SW 1271 (cell line): ENCODE measurements at regions not wholly inside any gene's neighbourhood (a gene's known extent, or its start where the extent isn't known, plus 50 kb on each side); places are given as distances from the start of the nearest gene placed in this dataset.
A peak's percentile ranks its signal among the peaks of the same experiment; 100 is the strongest.

Experiments
- DNase-seq, 2 experiments: peaks; one replicate each; lab custom pipeline; 2025; lab: John Stamatoyannopoulos, UW

DNA sequence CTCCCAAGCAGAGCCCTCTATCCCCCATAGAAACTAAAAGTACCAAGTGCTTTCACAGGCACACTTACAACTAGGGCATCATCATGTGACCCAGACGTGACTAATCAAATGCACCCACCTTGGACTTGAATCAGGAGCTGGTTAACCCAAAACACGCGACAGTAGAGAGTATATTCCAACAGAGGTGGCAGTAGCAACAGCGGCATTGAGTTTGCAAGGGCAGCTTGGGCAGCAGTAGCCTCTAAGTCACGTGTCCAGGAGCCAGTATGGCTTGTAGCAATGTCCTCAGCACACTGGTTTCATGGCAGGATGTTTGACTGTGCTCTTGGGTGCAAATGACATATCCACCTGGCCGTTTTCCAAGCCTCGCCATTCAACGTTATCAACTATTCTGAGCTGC lies 73.4 kb upstream of the DNAH5 start:
- no peak for DNase-seq

DNA sequence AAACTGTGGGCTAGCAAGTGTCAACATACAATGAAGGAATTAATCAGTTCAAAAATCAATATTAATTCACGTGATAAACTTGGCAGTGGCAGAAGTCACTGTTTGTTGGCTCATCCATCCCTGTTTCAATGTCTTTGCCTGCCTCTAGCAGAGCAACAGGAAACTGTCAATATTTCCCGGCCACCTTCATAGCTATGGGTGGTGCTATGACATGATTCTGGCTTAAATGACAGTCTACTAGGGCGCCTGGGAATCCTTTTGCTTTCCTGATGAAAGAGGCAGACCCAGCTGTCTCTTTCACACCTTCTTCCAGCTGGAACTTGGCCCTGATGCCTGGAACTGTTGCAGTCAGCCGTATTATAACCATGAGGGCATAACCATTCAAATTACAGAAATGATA lies 72.1 kb upstream of the DNAH5 start:
- DNase-seq, result no peak

DNA sequence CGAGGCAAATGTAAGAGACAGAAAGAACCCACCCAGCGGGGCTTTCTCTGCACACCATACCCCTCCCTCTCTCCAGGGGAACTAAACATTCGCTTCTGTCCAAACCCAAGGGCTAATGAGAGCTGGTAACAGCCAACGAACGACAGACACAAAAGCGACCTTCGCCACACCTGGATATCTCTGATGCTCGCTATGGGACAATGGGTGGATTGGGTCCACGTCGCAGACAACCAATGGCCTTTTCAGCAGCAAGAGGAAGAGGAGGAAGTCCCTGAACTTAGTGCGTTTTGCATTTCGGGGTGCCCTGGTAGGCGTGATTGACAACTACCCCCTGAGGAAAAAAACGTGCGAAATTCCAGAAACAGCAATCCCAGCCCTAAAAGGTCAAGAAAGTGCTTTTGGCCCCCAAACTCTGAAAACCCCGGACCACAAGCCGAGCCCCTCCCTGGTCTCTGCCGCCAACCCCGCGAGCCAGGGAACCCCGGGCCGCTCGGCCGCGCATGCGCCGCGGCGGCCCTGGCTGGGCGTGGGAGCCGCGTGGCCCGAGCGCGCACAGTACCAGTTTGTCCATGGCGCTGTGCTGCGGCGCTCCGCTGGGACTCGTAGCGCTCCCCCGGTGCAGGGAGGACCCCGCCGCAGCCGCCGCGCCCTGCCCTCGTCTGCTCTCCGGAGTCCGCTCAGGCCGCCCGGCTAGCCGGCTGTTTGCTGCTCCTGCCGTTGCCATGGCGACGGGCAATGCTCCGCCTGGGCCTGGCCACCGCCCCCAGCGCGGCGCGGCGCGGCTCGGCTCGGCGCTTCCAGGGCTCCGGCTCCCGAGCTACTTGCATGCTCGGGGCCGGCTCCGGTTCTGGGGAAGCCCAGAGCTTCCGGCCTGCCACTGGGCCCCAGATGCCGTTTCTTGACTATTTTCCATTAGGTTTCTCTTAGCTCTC lies 66.9 kb upstream of the DNAH5 start:
- peak; percentile 83 to 92 for DNase-seq

DNA sequence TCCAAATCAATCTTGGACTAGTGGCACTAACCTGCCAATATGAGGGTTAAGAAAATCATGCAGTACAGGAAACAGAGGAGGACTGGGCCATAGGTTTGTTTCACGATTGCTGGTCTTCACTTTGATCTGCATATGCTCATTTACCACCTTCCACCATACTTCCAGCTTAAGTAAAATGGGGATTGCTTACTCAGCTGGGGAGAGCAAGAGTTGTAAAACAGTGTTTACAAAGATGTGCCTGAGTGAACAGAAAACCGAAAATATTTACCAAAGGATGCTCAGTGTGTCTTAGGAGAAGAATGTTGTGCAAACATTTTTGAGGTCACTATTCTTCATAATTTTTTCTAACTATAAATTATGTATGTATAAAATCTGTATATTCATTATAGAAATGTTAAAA lies 65.1 kb upstream of the DNAH5 start:
- DNase-seq, result no peak

DNA sequence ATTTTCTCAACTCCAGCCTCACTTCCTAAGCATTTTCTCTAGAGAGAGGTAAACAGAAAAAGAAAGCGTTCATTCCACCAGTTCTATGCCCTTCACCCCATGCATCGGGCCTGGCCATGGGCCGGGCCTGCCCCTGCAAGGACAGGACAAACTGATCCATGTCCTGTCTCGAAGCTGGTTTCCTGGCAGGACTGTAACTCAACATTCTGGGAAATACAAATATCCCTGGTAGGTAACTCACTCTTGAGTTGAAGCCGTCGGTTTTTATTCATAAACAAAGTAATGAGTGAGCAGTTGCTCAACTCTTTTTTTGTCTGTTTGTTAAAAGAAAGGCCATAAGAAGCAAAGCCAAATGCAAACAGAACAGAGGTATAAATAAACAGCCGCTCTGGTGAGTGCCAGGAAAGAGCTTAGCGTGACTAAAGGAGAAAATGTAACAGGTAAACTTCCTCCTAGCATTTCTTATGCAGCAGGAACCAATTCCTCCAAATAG lies 64.4 kb upstream of the DNAH5 start:
- DNase-seq, result no peak

DNA sequence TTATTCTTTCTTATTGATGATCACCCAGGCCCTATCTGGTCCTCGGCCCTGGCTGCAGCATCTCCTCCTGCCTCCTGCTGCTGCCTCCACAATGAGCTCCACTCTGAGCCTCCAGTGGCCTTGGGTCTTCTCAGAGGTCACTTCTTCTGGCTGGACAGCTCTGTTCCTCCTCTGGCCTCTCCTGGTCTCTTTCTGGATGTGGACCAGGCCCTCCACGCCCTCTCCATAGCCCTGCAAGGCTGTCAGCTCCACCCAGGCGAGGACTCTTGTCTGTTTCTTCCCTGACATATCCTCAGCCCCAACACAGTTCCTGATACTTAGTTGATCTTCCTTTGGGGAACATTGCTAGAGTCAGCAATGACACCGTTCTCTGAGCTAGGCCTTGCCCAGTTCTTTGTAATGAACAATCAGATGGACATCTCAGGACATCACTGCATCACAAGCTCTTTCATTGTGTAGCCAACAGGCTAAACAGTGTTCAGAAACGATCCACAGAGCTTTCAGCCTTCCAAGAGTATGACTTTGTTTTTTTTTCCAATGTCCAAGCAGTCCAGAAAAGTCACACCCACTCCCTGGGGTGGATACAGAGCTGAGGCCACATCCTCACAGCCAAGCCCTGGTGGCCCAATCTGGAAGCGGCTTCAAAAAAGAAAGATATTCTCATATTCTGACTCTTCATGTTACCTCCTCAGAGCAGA lies 62.5 kb upstream of the DNAH5 start:
- no peak for DNase-seq

DNA sequence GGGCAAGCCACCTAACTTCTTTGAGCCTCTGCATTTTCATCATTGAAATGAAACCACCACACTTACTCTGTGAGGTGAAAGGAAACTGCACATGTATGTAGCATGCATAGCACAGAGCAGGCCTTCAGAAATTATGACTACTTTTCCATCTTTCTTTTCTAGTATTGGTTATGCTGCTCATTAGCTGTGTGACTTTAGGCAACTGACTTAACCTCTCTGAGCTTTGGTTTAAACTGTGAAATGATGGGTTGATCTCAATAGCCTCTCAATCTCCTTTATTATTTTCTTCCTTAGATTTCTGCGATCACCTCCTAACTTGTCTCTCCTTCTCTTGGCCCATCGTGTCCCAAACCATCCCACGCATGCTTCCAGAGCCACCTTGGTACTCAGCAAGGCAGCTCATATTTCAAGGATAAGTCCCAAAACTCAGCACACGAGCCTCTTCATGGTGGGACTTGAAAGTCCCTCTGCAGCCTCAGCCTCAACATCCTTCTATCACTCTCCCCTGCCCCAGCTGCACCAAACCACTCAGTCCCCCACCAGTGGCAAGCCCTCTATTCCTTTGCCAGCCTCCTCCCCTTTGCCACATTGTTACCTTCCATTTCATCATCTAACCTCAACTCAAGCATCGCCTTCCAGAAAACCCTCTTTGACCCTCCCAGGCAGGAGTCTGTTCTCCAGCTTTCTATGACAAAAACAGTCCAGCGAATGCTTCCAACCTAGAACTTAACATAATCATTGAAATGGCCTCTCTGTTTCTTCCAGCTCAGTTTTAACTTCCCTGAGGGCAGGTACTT lies 60.3 kb upstream of the DNAH5 start:
- DNase-seq, result no peak

DNA sequence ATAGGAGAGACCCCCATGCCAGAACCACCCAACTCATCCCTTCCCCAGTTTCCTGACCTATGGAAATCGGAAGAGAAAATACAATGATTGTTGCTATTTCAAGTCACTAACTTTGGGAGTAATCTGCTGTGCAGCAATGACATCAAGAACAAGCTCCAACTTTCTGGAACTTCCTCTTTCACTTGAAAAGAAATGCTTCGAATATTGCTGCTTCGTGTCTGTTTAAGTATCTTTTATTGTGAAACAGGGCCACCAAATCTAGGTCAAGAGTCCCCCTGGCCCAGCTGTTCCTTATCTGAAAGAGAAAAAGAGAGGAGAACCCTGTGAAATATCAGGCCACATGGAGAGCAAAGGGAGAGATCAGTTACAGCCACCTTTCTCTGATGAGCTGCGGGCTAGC lies 59.4 kb upstream of the DNAH5 start:
- no peak for DNase-seq

DNA sequence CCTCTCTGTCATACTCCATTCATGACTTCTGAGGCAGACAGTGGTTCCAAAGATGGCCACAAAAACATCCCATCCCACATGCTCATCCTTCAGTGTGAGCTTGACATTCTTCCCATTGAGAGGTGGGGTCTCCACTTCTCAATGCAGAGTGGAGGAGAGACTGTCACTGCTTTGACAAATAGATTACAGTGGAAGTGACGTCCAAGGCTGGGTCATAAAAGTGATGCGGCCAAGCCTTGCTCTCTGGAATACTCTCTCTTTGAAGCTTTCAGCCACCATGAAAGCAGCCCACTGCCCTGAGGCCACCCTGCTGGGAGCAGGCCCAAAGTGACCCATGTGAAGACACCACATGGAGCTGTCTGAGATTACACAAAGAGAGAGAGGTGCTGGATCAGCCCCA lies 59.0 kb upstream of the DNAH5 start:
- no peak for DNase-seq

DNA sequence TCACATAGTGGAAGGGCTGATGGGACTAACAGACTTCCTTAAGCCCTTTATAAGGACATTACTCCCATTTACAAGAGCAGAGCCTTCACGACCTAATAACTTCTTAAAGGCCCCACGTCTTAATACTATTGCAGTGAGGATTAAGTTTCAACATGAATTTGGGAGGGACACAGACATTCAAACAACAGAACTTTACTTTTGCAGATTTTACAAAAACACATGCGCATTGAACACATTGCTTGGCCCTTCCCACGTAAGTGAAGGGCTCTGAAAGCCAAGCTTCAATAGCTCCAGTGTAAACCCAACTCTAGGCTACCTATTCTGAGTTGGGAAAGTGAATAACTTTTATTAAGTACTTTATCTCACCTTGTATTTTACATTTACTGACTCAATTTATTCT lies 53.8 kb upstream of the DNAH5 start:
- DNase-seq, result no peak

DNA sequence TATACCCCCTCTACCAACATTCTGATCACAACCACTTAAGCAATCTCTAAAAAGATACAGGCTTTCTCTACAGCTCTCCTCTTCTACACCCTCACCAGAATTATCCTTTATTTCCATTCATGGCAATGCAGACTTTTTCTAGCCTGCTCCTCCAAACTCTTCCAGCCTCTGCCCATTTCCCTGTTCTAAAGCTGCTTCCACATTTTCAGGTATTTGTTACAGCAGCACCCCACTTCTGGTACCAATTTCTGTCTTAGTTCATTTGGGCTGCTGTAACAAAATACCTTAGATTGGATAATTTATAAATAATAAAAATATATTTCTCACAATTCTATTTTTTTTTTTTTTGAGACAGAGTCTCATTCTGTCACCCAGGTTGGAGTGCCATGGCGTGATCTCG lies 53.0 kb upstream of the DNAH5 start:
- DNase-seq, result no peak

DNA sequence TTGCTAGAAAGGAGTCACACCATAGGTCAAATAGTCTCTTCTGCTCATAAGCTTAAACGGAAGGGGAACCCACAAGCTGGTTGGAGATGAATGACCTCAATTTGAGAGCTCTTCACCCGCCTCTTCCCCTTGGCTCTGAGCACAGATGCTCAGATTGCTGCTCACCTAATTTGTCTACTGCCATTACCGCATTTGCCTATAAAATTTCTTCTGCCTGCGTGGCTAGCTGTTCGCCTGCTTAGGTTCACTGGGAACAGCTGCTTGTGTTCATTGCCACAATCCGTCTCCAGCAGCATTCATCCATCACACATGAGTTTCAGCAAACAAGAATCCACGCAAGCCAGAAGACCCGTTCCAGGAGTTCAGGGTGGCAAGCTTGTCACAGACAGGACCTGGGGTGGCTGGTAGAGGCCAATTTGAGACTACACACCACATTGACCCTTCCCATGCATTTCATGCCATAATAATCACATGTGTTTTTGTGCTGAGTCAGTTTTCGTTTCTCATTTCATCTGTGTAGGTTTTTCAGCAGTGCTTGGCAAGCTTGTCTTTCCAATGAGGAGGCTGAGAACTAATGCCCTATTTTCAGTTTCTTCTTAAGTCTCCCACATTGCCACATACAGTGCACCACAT lies 50.2 kb upstream of the DNAH5 start:
- DNase-seq, result no peak
